Upper lobe of left lung (tissue), 6 donors: ENCODE measurements at regions not wholly inside any gene's neighbourhood (a gene's known extent, or its start where the extent isn't known, plus 50 kb on each side); places are given as distances from the start of the nearest gene placed in this dataset.
"Not testable (repeated sequence)": the region's sequence is repeated elsewhere in the genome, so short reads cannot be mapped to it uniquely, and the experiment has no call there.

ENCODE experiments used
- ATAC-seq, 2 donors: fragments of 200-7000 bp; cut with Tn5 transposase; one replicate each; pipeline ENCODE4 v1.9.1; 2022; ENCODE audit warnings: mild to moderate bottlenecking in 2 of 2, moderate library complexity in 2 of 2; ENCODE audit not compliant: low FRiP score in 2 of 2
- DNase-seq, 2 donors: peaks; one replicate each; pipeline ENCODE4 v3.0.0-alpha.2; 2019 to 2020
- H3K27ac ChIP-seq, 4 donors: fragments of 200-600 bp; sonication (generic); one replicate each; pipeline ENCODE4 v1.5.1; 2016 to 2019
- H3K27me3 ChIP-seq, 4 donors: fragments of 200-600 bp; sonication (generic); one replicate each; pipeline ENCODE4 v1.5.1; 2017 to 2019
- H3K36me3 ChIP-seq, 4 donors: fragments of 200-600 bp; sonication (generic); one replicate each; pipeline ENCODE4 v1.5.1; 2016 to 2019
- H3K4me1 ChIP-seq, 4 donors: fragments of 200-600 bp; sonication (generic); one replicate each; pipeline ENCODE4 v1.5.1; 2018 to 2019
- H3K4me3 ChIP-seq, 4 donors: fragments of 200-600 bp; sonication (generic); one replicate each; pipeline ENCODE4 v1.5.1; 2017 to 2019; ENCODE audit warnings: mild to moderate bottlenecking in 2 of 4, moderate library complexity in 1 of 4
- H3K9me3 ChIP-seq, 4 donors: fragments of 200-600 bp; sonication (generic); one replicate each; pipeline ENCODE4 v1.5.1; 2018 to 2019
- EP300 ChIP-seq, 4 donors: sonication (generic); formaldehyde crosslinking; IDR thresholded peaks; one replicate each; pipeline ENCODE4 v1.5.1; 2017; ENCODE audit warnings: antibody characterized with exemption in 4 of 4, control low read depth in 2 of 4
- POLR2A ChIP-seq, 4 donors: fragments of 450-650 bp; IDR thresholded peaks; one replicate each; pipeline ENCODE4 v1.5.1; 2016 to 2017; ENCODE audit warnings: antibody characterized with exemption in 4 of 4, mild to moderate bottlenecking in 2 of 4
- POLR2AphosphoS5 ChIP-seq, 2 donors: sonication (generic); formaldehyde crosslinking; IDR thresholded peaks; one replicate each; pipeline ENCODE4 v1.5.1; 2017; ENCODE audit warnings: antibody characterized with exemption in 2 of 2
- WGBS, 2 donors: methylation state at CpG; one replicate each; pipeline ENCODE4 v1.1.5; 2017 to 2018; 5-methylcytosine and 5-hydroxymethylcytosine counted together
- TF ChIP-seq, protein P1 (sequence below), 6 experiments: fragments of 450-650 bp in 4 of 6; fragments of 200-600 bp in 2 of 6; sonication (generic) in 2 of 6; IDR thresholded peaks; one replicate each; pipeline ENCODE4 v1.5.1; 2016 to 2019; ENCODE audit warnings: antibody characterized with exemption in 6 of 6
- donor health status: DM: no; HTN: no; CAD: no; lungs with moderate emphysema.
- donor health status: DM: no; HTN: yes; CAD: no; lungs with severe emphysema.

DNA sequence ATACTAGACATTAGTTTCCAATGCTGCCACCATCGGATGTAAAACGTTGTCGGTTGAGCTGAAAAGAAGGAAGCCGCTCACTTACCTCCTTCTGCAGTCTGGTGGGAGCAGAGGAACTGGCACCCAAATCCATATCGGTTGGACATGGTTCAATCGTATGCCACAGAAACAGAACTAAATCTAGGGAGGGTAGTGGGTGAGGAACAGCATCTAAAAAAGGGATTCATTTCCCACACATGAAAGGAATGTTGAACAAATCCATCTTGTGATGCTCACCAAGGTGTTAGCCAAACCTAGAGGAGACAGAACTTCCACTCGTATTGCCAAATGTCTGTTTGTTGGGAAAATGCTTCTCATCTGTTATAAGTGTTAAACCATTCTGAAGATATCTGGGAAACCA is 532.7 kb downstream of the NLGN4X start:
- ATAC-seq = no peak
- WGBS, 2 donors = 91 to 97% methylated on average over 7 of the region's 7 CpGs
- Histone ChIP-seq H3K36me3 (no peaks in the 10 kb centered on the region), H3K27ac (no peak overlapping the region), H3K27me3 (no peaks in the 10 kb centered on the region), H3K9me3 (no peaks in the 10 kb centered on the region), H3K4me3 (no peak overlapping the region), H3K4me1 (no peaks in the 10 kb centered on the region)
- TF ChIP-seq, protein P1, sequence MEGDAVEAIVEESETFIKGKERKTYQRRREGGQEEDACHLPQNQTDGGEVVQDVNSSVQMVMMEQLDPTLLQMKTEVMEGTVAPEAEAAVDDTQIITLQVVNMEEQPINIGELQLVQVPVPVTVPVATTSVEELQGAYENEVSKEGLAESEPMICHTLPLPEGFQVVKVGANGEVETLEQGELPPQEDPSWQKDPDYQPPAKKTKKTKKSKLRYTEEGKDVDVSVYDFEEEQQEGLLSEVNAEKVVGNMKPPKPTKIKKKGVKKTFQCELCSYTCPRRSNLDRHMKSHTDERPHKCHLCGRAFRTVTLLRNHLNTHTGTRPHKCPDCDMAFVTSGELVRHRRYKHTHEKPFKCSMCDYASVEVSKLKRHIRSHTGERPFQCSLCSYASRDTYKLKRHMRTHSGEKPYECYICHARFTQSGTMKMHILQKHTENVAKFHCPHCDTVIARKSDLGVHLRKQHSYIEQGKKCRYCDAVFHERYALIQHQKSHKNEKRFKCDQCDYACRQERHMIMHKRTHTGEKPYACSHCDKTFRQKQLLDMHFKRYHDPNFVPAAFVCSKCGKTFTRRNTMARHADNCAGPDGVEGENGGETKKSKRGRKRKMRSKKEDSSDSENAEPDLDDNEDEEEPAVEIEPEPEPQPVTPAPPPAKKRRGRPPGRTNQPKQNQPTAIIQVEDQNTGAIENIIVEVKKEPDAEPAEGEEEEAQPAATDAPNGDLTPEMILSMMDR (IDR thresholded peaks at IDR 0.05) = no peak
- TF ChIP-seq POLR2AphosphoS5 (IDR thresholded peaks at IDR 0.05) (no peak), EP300 (IDR thresholded peaks at IDR 0.05) (no peak), POLR2A (IDR thresholded peaks at IDR 0.05) (no peak)
- DNase-seq = no peak

DNA sequence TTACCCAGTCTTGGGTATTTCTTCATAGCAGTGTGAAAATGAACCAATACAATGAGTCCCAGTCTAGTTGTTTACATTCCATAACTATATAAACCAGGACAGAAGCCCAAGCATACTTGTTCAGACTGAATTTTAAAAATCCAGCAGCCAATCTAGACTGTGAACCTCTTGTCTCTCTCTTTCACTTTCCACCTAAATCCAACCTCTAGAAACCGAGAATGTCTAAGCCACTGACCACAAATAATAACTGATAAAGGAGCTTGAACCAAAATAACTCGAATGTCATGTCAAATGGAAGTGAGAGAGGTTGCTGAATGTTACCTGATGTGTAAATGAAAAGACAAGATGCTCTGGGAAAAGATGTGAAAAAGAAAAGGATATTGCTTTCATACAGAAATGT is 544.7 kb downstream of the NLGN4X start:
- ATAC-seq = no peak
- Histone ChIP-seq H3K4me3 (no peak overlapping the region), H3K27ac (no peak overlapping the region), H3K9me3 (no peaks in the 10 kb centered on the region), H3K36me3 (no peaks in the 10 kb centered on the region), H3K4me1 (no peaks in the 10 kb centered on the region), H3K27me3 (no peaks in the 10 kb centered on the region)
- TF ChIP-seq POLR2AphosphoS5 (IDR thresholded peaks at IDR 0.05) (no peak), POLR2A (IDR thresholded peaks at IDR 0.05) (no peak), EP300 (IDR thresholded peaks at IDR 0.05) (no peak)
- TF ChIP-seq, protein P1 (IDR thresholded peaks at IDR 0.05) = no peak
- 64 to 71% methylated on average over 2 of the region's 2 CpGs for WGBS, 2 donors
- no peak for DNase-seq

DNA sequence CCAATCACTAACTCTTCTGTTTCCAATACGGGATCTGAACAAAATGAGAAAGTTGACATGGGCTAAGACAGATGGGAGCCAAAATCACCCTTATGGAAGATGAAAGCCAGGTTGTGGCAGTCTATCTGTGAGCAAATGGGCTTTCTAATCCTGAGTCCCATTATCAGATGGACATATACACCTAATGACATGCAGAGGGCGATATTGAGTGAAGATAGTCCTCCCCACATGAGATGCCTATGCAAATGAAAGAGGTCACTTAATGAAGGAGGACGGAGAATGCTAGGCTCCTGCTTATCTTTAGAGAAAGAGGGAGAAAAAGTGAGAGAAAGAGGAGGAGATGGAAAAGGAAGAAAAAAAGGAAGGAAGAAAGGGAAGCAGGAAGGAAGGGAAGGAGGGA is 547.5 kb downstream of the NLGN4X start:
- Histone ChIP-seq H3K9me3 (no peaks in the 10 kb centered on the region), H3K36me3 (no peaks in the 10 kb centered on the region), H3K4me1 (no peaks in the 10 kb centered on the region), H3K27me3 (no peaks in the 10 kb centered on the region), H3K27ac (no peak overlapping the region), H3K4me3 (no peak overlapping the region)
- TF ChIP-seq, protein P1 (IDR thresholded peaks at IDR 0.05) = peak in 1 of 6 experiments; percentile 18
- TF ChIP-seq EP300 (IDR thresholded peaks at IDR 0.05) = no peak
- TF ChIP-seq POLR2A (IDR thresholded peaks at IDR 0.05) = no peak
- no peak for TF ChIP-seq POLR2AphosphoS5 (IDR thresholded peaks at IDR 0.05)
- 39 to 47% methylated on average over 3 of the region's 3 CpGs for WGBS, 2 donors
- no peak for DNase-seq
- no peak for ATAC-seq

DNA sequence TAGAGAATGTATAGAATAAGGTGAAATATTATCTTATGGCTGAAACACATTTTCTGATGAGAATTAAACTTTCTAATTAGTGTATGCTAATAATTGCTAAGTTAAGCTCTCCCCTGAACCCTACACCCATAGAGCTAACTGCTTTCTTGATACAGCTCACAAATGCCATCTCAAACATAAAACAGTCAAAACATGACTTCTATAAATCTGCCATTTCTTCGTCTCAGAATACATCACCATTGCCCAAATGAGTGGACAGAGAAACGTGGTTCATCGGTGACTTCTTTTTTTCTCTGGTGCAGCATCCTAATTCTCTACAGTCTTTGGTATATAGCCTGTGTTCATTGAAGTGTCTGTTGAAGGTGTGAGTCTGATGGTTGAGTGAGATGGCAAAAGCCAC is 554.6 kb downstream of the NLGN4X start:
- 79% methylated on average over 3 of the region's 3 CpGs for WGBS, 2 donors
- no peak for ATAC-seq

DNA sequence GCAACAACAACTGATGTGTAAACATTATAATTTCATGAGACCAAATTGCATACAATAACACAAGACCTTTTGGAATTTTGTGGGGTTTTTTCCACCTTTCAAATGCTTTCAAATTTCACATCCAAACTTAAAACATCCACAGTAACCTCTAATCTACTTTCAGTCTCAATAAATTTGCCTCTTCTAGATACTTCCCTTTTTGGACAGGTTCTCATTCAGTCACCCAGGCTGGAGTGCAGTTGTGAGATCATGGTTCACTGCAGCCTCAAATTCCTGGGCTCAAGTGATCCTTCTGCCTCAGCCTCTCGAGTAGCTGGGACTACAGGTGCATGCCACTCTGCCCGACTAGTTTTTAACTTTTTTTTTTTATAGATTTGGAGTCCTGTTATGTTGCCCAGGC is 556.6 kb downstream of the NLGN4X start:
- DNase-seq = no peak
- no peak overlapping the region for H3K27ac ChIP-seq
- H3K4me3 ChIP-seq = no peak overlapping the region
- no peak for ATAC-seq
- H3K4me1 ChIP-seq = no peaks in the 10 kb centered on the region
- no peaks in the 10 kb centered on the region for H3K9me3 ChIP-seq
- no peaks in the 10 kb centered on the region for H3K36me3 ChIP-seq
- no peaks in the 10 kb centered on the region for H3K27me3 ChIP-seq
- 61 to 75% methylated on average over 1 to 2 of the region's 2 CpGs for WGBS, 2 donors
- TF ChIP-seq POLR2AphosphoS5 (IDR thresholded peaks at IDR 0.05) (no peak), POLR2A (IDR thresholded peaks at IDR 0.05) (no peak), EP300 (IDR thresholded peaks at IDR 0.05) (no peak)
- TF ChIP-seq, protein P1 (IDR thresholded peaks at IDR 0.05) = no peak

More for the DNA sequence above, 554.6 kb downstream of the NLGN4X start:
- no peaks in the 10 kb centered on the region for H3K9me3 ChIP-seq
- no peak for DNase-seq
- H3K27me3 ChIP-seq = no peaks in the 10 kb centered on the region
- no peak overlapping the region for H3K4me3 ChIP-seq
- H3K27ac ChIP-seq = no peak overlapping the region
- no peaks in the 10 kb centered on the region for H3K4me1 ChIP-seq
- no peaks in the 10 kb centered on the region for H3K36me3 ChIP-seq
- TF ChIP-seq, protein P1 (IDR thresholded peaks at IDR 0.05) = no peak
- TF ChIP-seq POLR2AphosphoS5 (IDR thresholded peaks at IDR 0.05) (no peak), POLR2A (IDR thresholded peaks at IDR 0.05) (no peak), EP300 (IDR thresholded peaks at IDR 0.05) (no peak)

DNA sequence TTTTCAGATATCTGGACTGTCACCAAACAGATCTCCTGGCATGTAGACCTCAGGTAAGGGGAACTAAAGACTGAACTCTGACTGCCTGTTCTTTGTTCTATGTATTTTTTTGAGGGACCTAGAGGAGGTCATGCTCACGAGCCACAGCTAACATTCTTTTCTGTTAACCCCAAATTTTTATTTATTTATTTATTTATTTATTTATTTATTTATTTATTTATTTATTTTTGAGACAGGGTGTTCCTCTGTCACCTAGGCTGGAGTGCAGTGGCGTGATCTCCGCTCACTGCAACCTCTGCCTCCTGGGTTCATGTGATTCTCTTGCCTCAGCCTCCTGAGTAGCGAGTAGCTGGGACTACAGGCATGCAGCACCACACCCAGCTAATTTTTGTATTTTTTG is 562.0 kb downstream of the NLGN4X start:
- 86 to 94% methylated on average over 4 of the region's 4 CpGs for WGBS, 2 donors
- H3K27ac ChIP-seq, DNase-seq: not testable (repeated sequence)

More for the DNA sequence above, 562.0 kb downstream of the NLGN4X start:
- not testable (repeated sequence) for H3K36me3 ChIP-seq, H3K9me3 ChIP-seq, ATAC-seq, H3K4me3 ChIP-seq, H3K27me3 ChIP-seq, H3K4me1 ChIP-seq
